H1 (cell line): ENCODE measurements at regions not wholly inside any gene's neighbourhood (a gene's known extent, or its start where the extent isn't known, plus 50 kb on each side); places are given as distances from the start of the nearest gene placed in this dataset.

Experiments used
- CTCF ChIA-PET: fragments of 300-600 bp; sonication (Branson Sonifier 250); formaldehyde crosslinking; loops from one replicate; lab custom pipeline; 2021; ENCODE audit not compliant: partially characterized antibody; lab: Charles Lee
- POLR2A ChIA-PET: fragments of 300-600 bp; sonication (Branson Sonifier 250); formaldehyde crosslinking; loops from one replicate; lab custom pipeline; 2021; ENCODE audit warnings: inconsistent platforms; ENCODE audit not compliant: partially characterized antibody; lab: Charles Lee
- DNase-seq, 2 experiments: peaks; one replicate each; pipeline versions ENCODE4 v3.0.0 to v3.0.0-alpha.2; 2010 to 2022; ENCODE audit warnings: low spot score in 2 of 2, low read depth in 1 of 2, mixed read lengths in 1 of 2
- FAIRE-seq: peaks from 2 replicates; lab custom pipeline; 2011; peaks lifted over from hg19 to GRCh38; lab: Jason Lieb, UNC
- H2AFZ ChIP-seq: 2 replicates; pipeline ENCODE4 v1.8.1; 2012; ENCODE audit warnings: low read length, inconsistent platforms
- H2AK5ac ChIP-seq: 2 replicates; pipeline ENCODE4 v1.6.1; 2013; ENCODE audit warnings: low read depth, low read length
- H2BK120ac ChIP-seq: replicated peaks from 2 replicates; pipeline ENCODE3; 2013; ENCODE audit warnings: low read depth, low read length, inconsistent platforms
- H2BK12ac ChIP-seq: 2 replicates; pipeline ENCODE4 v1.6.1; 2013; ENCODE audit warnings: low read depth, low read length
- H2BK15ac ChIP-seq: 2 replicates; pipeline ENCODE4 v1.6.1; 2013; ENCODE audit warnings: low read length
- H2BK20ac ChIP-seq: 2 replicates; pipeline ENCODE4 v1.6.1; 2013; ENCODE audit warnings: low read length
- H2BK5ac ChIP-seq: 2 replicates; pipeline ENCODE4 v1.6.1; 2013; ENCODE audit warnings: low read depth, low read length
- H3K14ac ChIP-seq: 2 replicates; pipeline ENCODE4 v1.6.1; 2013; ENCODE audit warnings: inconsistent platforms; ENCODE audit not compliant: insufficient read length
- H3K18ac ChIP-seq: 2 replicates; pipeline ENCODE4 v1.6.1; 2013; ENCODE audit warnings: low read length; ENCODE audit errors: extremely low read depth
- H3K23ac ChIP-seq: 2 replicates; pipeline ENCODE4 v1.6.1; 2013; ENCODE audit warnings: inconsistent platforms; ENCODE audit not compliant: insufficient read length
- H3K23me2 ChIP-seq: 2 replicates; pipeline ENCODE4 v1.6.1; 2013; ENCODE audit warnings: low read depth, low read length
- H3K27ac ChIP-seq: 2 replicates; pipeline ENCODE4 v1.6.1; 2011; ENCODE audit warnings: low read depth, low read length, inconsistent platforms
- H3K27me3 ChIP-seq, 4 experiments: replicated peaks in 1 of 4; 1 replicate in 1 of 4; 2 replicates in 3 of 4; pipeline versions ENCODE4 v1.6.1 to v1.8.1; 2011 to 2013; ENCODE audit warnings: low read length in 3 of 4, mild to moderate bottlenecking in 3 of 4, inconsistent platforms in 2 of 4, mixed read lengths in 2 of 4, moderate library complexity in 1 of 4; ENCODE audit not compliant: control insufficient read depth in 3 of 4, insufficient read depth in 3 of 4; ENCODE audit errors: extremely low read depth in 1 of 4
- H3K36me3 ChIP-seq, 4 experiments: 2 replicates each; pipeline versions ENCODE4 v1.6.1 to v1.8.1; 2011 to 2013; ENCODE audit warnings: mild to moderate bottlenecking in 4 of 4, low read length in 3 of 4, moderate library complexity in 2 of 4, control low read depth in 1 of 4, inconsistent platforms in 1 of 4; ENCODE audit not compliant: insufficient read depth in 4 of 4, control insufficient read depth in 2 of 4
- H3K4ac ChIP-seq: replicated peaks from 2 replicates; pipeline ENCODE3; 2013; ENCODE audit warnings: low read length, low read depth, mixed read lengths, inconsistent platforms; ENCODE audit not compliant: insufficient read length
- H3K4me1 ChIP-seq, 4 experiments: replicated peaks in 1 of 4; 1 replicate in 1 of 4; 2 replicates in 3 of 4; pipeline versions ENCODE4 v1.6.1 to v1.8.1; 2011 to 2013; ENCODE audit warnings: low read length in 3 of 4, inconsistent platforms in 2 of 4, mixed read lengths in 1 of 4; ENCODE audit not compliant: insufficient read depth in 4 of 4, control insufficient read depth in 3 of 4
- H3K4me2 ChIP-seq, 2 experiments: 2 replicates each; pipeline versions ENCODE4 v1.6.1 to v1.8.1; 2011 to 2013; ENCODE audit warnings: low read depth in 2 of 2, low read length in 2 of 2, control low read depth in 1 of 2, inconsistent platforms in 1 of 2, mild to moderate bottlenecking in 1 of 2; ENCODE audit not compliant: insufficient read depth in 1 of 2
- H3K4me3 ChIP-seq, 4 experiments: fragments of 200-600, 300-600 bp in 1 of 4; sonication (generic), shearing (Covaris generic), sonication (Bioruptor Twin) in 1 of 4; 2 replicates each; pipeline versions ENCODE4 v1.5.1 to v1.8.1; 2011 to 2016; ENCODE audit warnings: low read length in 4 of 4, low read depth in 3 of 4, control low read depth in 2 of 4, inconsistent platforms in 2 of 4, mild to moderate bottlenecking in 2 of 4, mixed read lengths in 1 of 4, moderate library complexity in 1 of 4; ENCODE audit not compliant: insufficient read depth in 2 of 4; ENCODE audit errors: extremely low read depth in 1 of 4
- H3K56ac ChIP-seq: replicated peaks from 2 replicates; pipeline ENCODE3; 2013; ENCODE audit warnings: low read depth, mild to moderate bottlenecking, mixed read lengths, low read length, inconsistent platforms; ENCODE audit not compliant: insufficient read length
- H3K79me1 ChIP-seq: 2 replicates; pipeline ENCODE4 v1.6.1; 2013; ENCODE audit warnings: low read depth, low read length, control low read depth
- H3K79me2 ChIP-seq, 2 experiments: 2 replicates each; pipeline versions ENCODE4 v1.6.1 to v1.8.1; 2012 to 2013; ENCODE audit warnings: low read length in 2 of 2, mild to moderate bottlenecking in 2 of 2, inconsistent platforms in 1 of 2; ENCODE audit not compliant: insufficient read depth in 2 of 2, control insufficient read depth in 1 of 2
- H3K9ac ChIP-seq, 4 experiments: replicated peaks in 1 of 4; 1 replicate in 1 of 4; 2 replicates in 3 of 4; pipeline versions ENCODE4 v1.6.1 to v1.8.1; 2011 to 2013; ENCODE audit warnings: low read depth in 3 of 4, low read length in 3 of 4, control low read depth in 2 of 4, mild to moderate bottlenecking in 2 of 4, moderate library complexity in 2 of 4, inconsistent platforms in 1 of 4; ENCODE audit errors: extremely low read depth in 1 of 4
- H3K9me3 ChIP-seq, 2 experiments: 2 replicates each; pipeline versions ENCODE4 v1.6.1 to v1.8.1; 2012 to 2013; ENCODE audit warnings: mild to moderate bottlenecking in 2 of 2, moderate library complexity in 2 of 2, control low read depth in 1 of 2, inconsistent platforms in 1 of 2, low read depth in 1 of 2, low read length in 1 of 2, mixed read lengths in 1 of 2; ENCODE audit not compliant: insufficient read depth in 2 of 2
- H4K20me1 ChIP-seq, 2 experiments: replicated peaks in 1 of 2; 2 replicates each; pipeline versions ENCODE3 to v1.8.1; 2011 to 2013; ENCODE audit warnings: inconsistent platforms in 2 of 2, low read length in 2 of 2, mild to moderate bottlenecking in 1 of 2; ENCODE audit not compliant: insufficient read depth in 2 of 2, control insufficient read depth in 1 of 2
- H4K5ac ChIP-seq: 2 replicates; pipeline ENCODE4 v1.6.1; 2013; ENCODE audit warnings: low read length, low read depth, mixed read lengths, inconsistent platforms; ENCODE audit not compliant: insufficient read length
- H4K8ac ChIP-seq: 2 replicates; pipeline ENCODE4 v1.8.0; 2013; ENCODE audit warnings: mild to moderate bottlenecking, moderate library complexity, low read length, inconsistent platforms; ENCODE audit not compliant: insufficient read depth; ENCODE audit errors: extremely low read depth
- H4K91ac ChIP-seq: replicated peaks from 2 replicates; pipeline ENCODE3; 2013; ENCODE audit warnings: low read length, mixed read lengths, inconsistent platforms; ENCODE audit not compliant: insufficient read length
- ATF3 ChIP-seq: IDR thresholded peaks from 2 replicates; pipeline ENCODE4 v1.6.1; 2011; ENCODE audit warnings: low read depth, mild to moderate bottlenecking, low read length; ENCODE audit not compliant: insufficient read depth
- CHD2 ChIP-seq: IDR thresholded peaks from 2 replicates; pipeline ENCODE4 v1.6.1; 2012; ENCODE audit warnings: low read length, improper control_type of control experiment
- CREB1 ChIP-seq: IDR thresholded peaks from 2 replicates; pipeline ENCODE4 v1.6.1; 2012; ENCODE audit warnings: inconsistent platforms
- EZH2 ChIP-seq: fragments of 200-600 bp; sonication (generic); IDR thresholded peaks from 2 replicates; pipeline ENCODE4 v1.7.1; 2012; ENCODE audit warnings: low read depth, mild to moderate bottlenecking, moderate library complexity, low read length, inconsistent platforms; ENCODE audit not compliant: severe bottlenecking
- MAX ChIP-seq: IDR thresholded peaks from 2 replicates; pipeline ENCODE4 v1.6.1; 2012; ENCODE audit warnings: inconsistent platforms
- NRF1 ChIP-seq: IDR thresholded peaks from 2 replicates; pipeline ENCODE4 v1.6.1; 2011; ENCODE audit warnings: mild to moderate bottlenecking, low read depth, low read length, improper control_type of control experiment
- PHF8 ChIP-seq: fragments of 200-600 bp; sonication (generic); conservative IDR thresholded peaks from 2 replicates; pipeline ENCODE4 v1.7.1; 2012; ENCODE audit warnings: low read depth, mild to moderate bottlenecking, inconsistent platforms, low read length, moderate library complexity
- RBBP5 ChIP-seq: IDR thresholded peaks from 2 replicates; pipeline ENCODE4 v1.7.1; 2012; ENCODE audit warnings: low read depth, mild to moderate bottlenecking, inconsistent platforms, low read length, moderate library complexity, borderline replicate concordance
- RNF2 ChIP-seq: fragments of 200-900, 300-1000 bp; sonication (generic); IDR thresholded peaks from 2 replicates; pipeline ENCODE4 v1.7.1; 2016; ENCODE audit warnings: borderline replicate concordance, low read depth, mild to moderate bottlenecking, antibody characterized with exemption, low read length; ENCODE audit not compliant: poor library complexity, severe bottlenecking; ENCODE audit errors: missing control alignments
- SIRT6 ChIP-seq: IDR thresholded peaks from one replicate; pipeline ENCODE4 v1.7.1; 2012; ENCODE audit warnings: low read length, inconsistent platforms
- SP4 ChIP-seq: IDR thresholded peaks from 2 replicates; pipeline ENCODE4 v1.6.1; 2012; ENCODE audit warnings: low read length, inconsistent platforms
- SRF ChIP-seq: IDR thresholded peaks from 2 replicates; pipeline ENCODE4 v1.6.1; 2011; ENCODE audit warnings: mild to moderate bottlenecking, low read depth, low read length, moderate library complexity
- WGBS, 2 experiments: shearing (Covaris generic) in 1 of 2; methylation state at CpG; one replicate each; pipeline versions ENCODE4 v1.1.6 to v1.1.7; 2013 to 2015; ENCODE audit warnings: low lambda C conversion rate in 2 of 2, mixed read lengths in 2 of 2, inconsistent platforms in 1 of 2, low coverage in 1 of 2, missing lambda C conversion rate in 1 of 2; ENCODE audit not compliant: insufficient replicate concordance in 2 of 2, insufficient coverage in 1 of 2, insufficient read length in 1 of 2; ENCODE audit errors: extremely low coverage in 1 of 2, missing lambda C conversion rate in 1 of 2; 5-methylcytosine and 5-hydroxymethylcytosine counted together

- TF ChIP-seq CHD2 (no peak), NRF1 (no peak), PHF8 (no peak), SRF (no peak), SIRT6 (no peak), SP4 (no peak), MAX (no peak), CREB1 (no peak), ATF3 (no peak), RNF2 (no peak), RBBP5 (no peak), EZH2 (no peak)
- no peaks in the 10 kb centered on the region for H3K23me2 ChIP-seq
- CTCF ChIA-PET = interaction anchor here (0.5 to 1.9 kb wide), 7 partner anchors 12 to 97 kb away, joined by 3 to 5 read pairs (median 3); no protein-coding TSS in a partner anchor
These were observed 463.9 kb upstream of the HNRNPA3 start for GRCh38 chr2:176748662-176749061.

More at GRCh38 chr2:176748662-176749061, 463.9 kb upstream of the HNRNPA3 start:
- no peak overlapping the region for H3K9ac ChIP-seq
- no peaks in the 10 kb centered on the region for H3K9me3 ChIP-seq
- no peak overlapping the region for H3K18ac ChIP-seq
- no peak overlapping the region for H2BK120ac ChIP-seq
- POLR2A ChIA-PET = no interaction called here
- H3K14ac ChIP-seq = no peak overlapping the region
- no peak overlapping the region for H3K4me2 ChIP-seq
- H3K79me2 ChIP-seq = no peaks in the 10 kb centered on the region
- WGBS, 2 experiments = 98% methylated on average over 2 of the region's 2 CpGs; no CpG with 5 or more reads in 1 of the 2 experiments
- no peak overlapping the region for H4K8ac ChIP-seq
- DNase-seq (no peak), FAIRE-seq (no peak)
- no peaks in the 10 kb centered on the region for H3K27me3 ChIP-seq
- no peak overlapping the region for H3K56ac ChIP-seq
- H2AK5ac ChIP-seq = no peak overlapping the region
- H3K4me1 ChIP-seq = peaks cover 3 to 25% (median 11%) of the 10 kb centered on the region in 4 experiments; a peak in 6 of 7 replicates
- no peaks in the 10 kb centered on the region for H3K79me1 ChIP-seq
- no peaks in the 10 kb centered on the region for H3K36me3 ChIP-seq
- no peak overlapping the region; the same call in 1 of the 2 replicates for H2BK20ac ChIP-seq
- H3K23ac ChIP-seq = no peak overlapping the region
- no peak overlapping the region for H2BK5ac ChIP-seq
- H4K91ac ChIP-seq = no peak overlapping the region
- no peak overlapping the region for H4K5ac ChIP-seq
- H3K4me3 ChIP-seq = no peak overlapping the region
- 0 out of 2 replicates have a peak overlapping the region, but pooled peaks have one; percentile 6 for H2BK12ac ChIP-seq
- H4K20me1 ChIP-seq = no peaks in the 10 kb centered on the region
- no peak overlapping the region for H3K4ac ChIP-seq
- H2AFZ ChIP-seq = no peak overlapping the region
- no peak overlapping the region for H2BK15ac ChIP-seq
- H3K27ac ChIP-seq = no peak overlapping the region
